Loucy (cell line): ENCODE measurements at regions not wholly inside any gene's neighbourhood (a gene's known extent, or its start where the extent isn't known, plus 50 kb on each side); places are given as distances from the start of the nearest gene placed in this dataset.

Experiments used
- H2AFZ ChIP-seq: fragments of 200-600 bp; sonication (generic); 2 replicates; pipeline ENCODE4 v1.6.0; 2016; ENCODE audit warnings: antibody characterized with exemption, mild to moderate bottlenecking, low read length, moderate library complexity
- H3F3A ChIP-seq: fragments of 200-600 bp; 2 replicates; pipeline ENCODE4 v1.6.0; 2016; ENCODE audit warnings: antibody characterized with exemption, low read depth, mild to moderate bottlenecking
- H3K27me3 ChIP-seq: fragments of 200-600 bp; sonication (generic); 2 replicates; pipeline ENCODE4 v1.6.1; 2014; ENCODE audit warnings: low read length, mild to moderate bottlenecking; ENCODE audit not compliant: insufficient read depth, poor library complexity, severe bottlenecking
- H3K36me3 ChIP-seq: fragments of 200-600 bp; sonication (generic); 2 replicates; pipeline ENCODE4 v1.6.1; 2016; ENCODE audit warnings: low read length; ENCODE audit not compliant: insufficient read depth
- H3K4me1 ChIP-seq: fragments of 200-600 bp; sonication (generic); 2 replicates; pipeline ENCODE4 v1.5.1; 2014; ENCODE audit warnings: low read length, mild to moderate bottlenecking; ENCODE audit not compliant: insufficient read depth, poor library complexity, severe bottlenecking
- H3K4me2 ChIP-seq: fragments of 200-600 bp; sonication (generic); 2 replicates; pipeline ENCODE4 v1.6.0; 2014; ENCODE audit warnings: antibody characterized with exemption, low read length, low read depth, mild to moderate bottlenecking; ENCODE audit not compliant: poor library complexity, severe bottlenecking
- H3K4me3 ChIP-seq: fragments of 200-600 bp; sonication (generic); 2 replicates; pipeline ENCODE4 v1.5.1; 2014; ENCODE audit warnings: low read length, mild to moderate bottlenecking, mixed read lengths; ENCODE audit not compliant: poor library complexity, severe bottlenecking
- H3K79me2 ChIP-seq: fragments of 200-600 bp; sonication (generic); 2 replicates; pipeline ENCODE4 v1.6.1; 2014; ENCODE audit warnings: low read length; ENCODE audit not compliant: insufficient read depth
- H3K9ac ChIP-seq: fragments of 200-600 bp; sonication (generic); 2 replicates; pipeline ENCODE4 v1.6.0; 2014; ENCODE audit warnings: mild to moderate bottlenecking, low read depth, low read length, moderate library complexity; ENCODE audit not compliant: poor library complexity, severe bottlenecking
- H3K9me2 ChIP-seq: fragments of 200-600 bp; sonication (generic); replicated peaks from 2 replicates; pipeline ENCODE4 v1.6.1; 2016; ENCODE audit warnings: low read depth, low read length, mixed read lengths
- H3K9me3 ChIP-seq: fragments of 200-600 bp; sonication (generic); 2 replicates; pipeline ENCODE4 v1.6.1; 2014; ENCODE audit warnings: mild to moderate bottlenecking, antibody characterized with exemption, low read length, low read depth; ENCODE audit not compliant: insufficient read depth
- H4K20me1 ChIP-seq: fragments of 200-600 bp; sonication (generic); 2 replicates; pipeline ENCODE4 v1.6.0; 2014; ENCODE audit warnings: antibody characterized with exemption, low read length, mild to moderate bottlenecking; ENCODE audit not compliant: insufficient read depth, poor library complexity, severe bottlenecking
- CTCF ChIP-seq: fragments of 200-600 bp; sonication (generic); conservative IDR thresholded peaks from 2 replicates; pipeline ENCODE4 v1.5.1; 2014; ENCODE audit warnings: mild to moderate bottlenecking, antibody characterized with exemption, low read length
- EZH2phosphoT487 ChIP-seq: fragments of 200-600 bp; IDR thresholded peaks from 2 replicates; pipeline ENCODE4 v1.6.1; 2018; ENCODE audit warnings: antibody characterized with exemption, mild to moderate bottlenecking, moderate library complexity, borderline replicate concordance

GRCh38 chr14:86882818-86883217 lies 1110.2 kb downstream of the GALC start:
- Histone ChIP-seq H3K27me3 (no peaks in the 10 kb centered on the region), H3K36me3 (no peaks in the 10 kb centered on the region), H3K4me3 (no peak overlapping the region), H3K79me2 (no peaks in the 10 kb centered on the region), H3F3A (no peaks in the 10 kb centered on the region), H3K9ac (no peak overlapping the region), H4K20me1 (no peaks in the 10 kb centered on the region), H3K9me3 (no peaks in the 10 kb centered on the region), H3K9me2 (no peaks in the 10 kb centered on the region; the same call in 1 of the 2 replicates), H3K4me2 (no peak overlapping the region), H3K4me1 (no peaks in the 10 kb centered on the region), H2AFZ (no peak overlapping the region)
- TF ChIP-seq CTCF (no peak), EZH2phosphoT487 (no peak)

- Histone ChIP-seq H3K4me2 (no peak overlapping the region), H3F3A (no peaks in the 10 kb centered on the region), H3K9me3 (no peaks in the 10 kb centered on the region), H3K4me3 (no peak overlapping the region), H4K20me1 (no peaks in the 10 kb centered on the region), H3K4me1 (no peaks in the 10 kb centered on the region), H3K9ac (no peak overlapping the region), H3K36me3 (no peaks in the 10 kb centered on the region), H2AFZ (no peak overlapping the region), H3K79me2 (no peaks in the 10 kb centered on the region), H3K9me2 (no peaks in the 10 kb centered on the region), H3K27me3 (no peaks in the 10 kb centered on the region)
- TF ChIP-seq EZH2phosphoT487 (no peak), CTCF (no peak)
Observed at GRCh38 chr14:86865934-86866333, 1127.0 kb downstream of the GALC start.

GRCh38 chr14:86858591-86858990 lies 1134.4 kb downstream of the GALC start:
- H3K79me2 ChIP-seq, result no peaks in the 10 kb centered on the region
- no peak overlapping the region for H3K9ac ChIP-seq
- H3K36me3 ChIP-seq, result no peaks in the 10 kb centered on the region
- no peak overlapping the region for H2AFZ ChIP-seq
- no peaks in the 10 kb centered on the region for H3K27me3 ChIP-seq
- no peaks in the 10 kb centered on the region for H3F3A ChIP-seq
- no peaks in the 10 kb centered on the region for H3K4me1 ChIP-seq
- TF ChIP-seq EZH2phosphoT487 (no peak), CTCF (no peak)
- no peak overlapping the region for H3K4me2 ChIP-seq
- H4K20me1 ChIP-seq, result no peaks in the 10 kb centered on the region
- H3K9me2 ChIP-seq, result no peaks in the 10 kb centered on the region
- no peak overlapping the region for H3K4me3 ChIP-seq
- H3K9me3 ChIP-seq, result no peaks in the 10 kb centered on the region
